GM12865 (cell line): ENCODE measurements at regions not wholly inside any gene's neighbourhood (a gene's known extent, or its start where the extent isn't known, plus 50 kb on each side); places are given as distances from the start of the nearest gene placed in this dataset.

ENCODE experiments used
- DNase-seq: peaks from one replicate; pipeline ENCODE4 v3.0.0; 2010; ENCODE audit warnings: low read depth
- H3K4me3 ChIP-seq: 2 replicates; pipeline ENCODE4 v1.5.1; 2011; ENCODE audit warnings: mild to moderate bottlenecking, low read depth, low read length, control low read depth
- CTCF ChIP-seq: IDR thresholded peaks from 2 replicates; pipeline ENCODE4 v1.5.1; 2011; ENCODE audit warnings: low read length, control low read depth, low read depth, inconsistent platforms; ENCODE audit not compliant: insufficient read depth; ENCODE audit errors: missing control alignments

DNA sequence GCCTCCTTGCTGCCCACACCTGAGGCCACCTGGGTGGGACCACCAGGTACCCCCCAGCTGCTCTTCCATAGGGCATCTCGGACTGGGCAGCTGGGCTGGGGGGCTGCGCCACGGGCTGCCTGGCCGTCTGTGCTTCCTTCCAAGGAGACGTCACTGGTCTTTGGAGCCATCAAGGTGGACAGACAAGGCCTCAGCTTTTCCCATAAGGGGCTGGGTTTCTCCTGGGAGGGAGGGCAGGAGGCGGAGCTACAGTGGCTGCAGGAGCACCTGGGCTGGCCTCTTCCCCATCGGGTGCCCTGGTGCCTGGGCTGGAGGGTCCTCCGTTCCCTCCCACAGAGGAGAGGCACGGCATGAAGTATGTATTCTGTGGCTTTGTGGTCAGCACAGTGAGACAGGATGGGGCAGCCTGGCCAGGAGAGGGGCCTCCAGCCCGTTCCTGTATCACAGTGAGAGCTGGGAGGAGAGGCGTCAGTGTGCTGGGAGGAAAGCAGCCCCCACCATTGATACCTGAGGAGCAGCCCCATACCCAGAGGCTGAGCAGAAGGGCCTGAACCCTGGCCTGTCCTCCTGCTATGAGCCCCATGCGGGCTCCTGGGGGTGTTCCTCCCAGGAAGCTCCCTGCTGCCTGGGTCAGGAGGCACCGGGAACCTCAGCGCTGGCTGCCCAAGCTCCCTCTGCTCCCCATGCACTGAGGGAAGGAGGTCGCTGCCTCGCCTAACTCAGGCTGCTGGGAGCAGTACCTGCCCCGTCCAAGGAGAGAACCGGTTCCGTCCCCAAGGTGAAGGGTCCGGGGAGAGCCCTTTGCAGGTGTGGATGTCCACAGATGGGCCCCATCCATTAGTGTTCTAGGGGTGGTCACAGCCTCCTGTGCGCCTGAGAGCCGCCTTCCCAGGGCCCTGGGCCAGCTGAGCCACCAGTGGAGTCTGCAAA is 1075.0 kb downstream of the BRD1 start:
- H3K4me3 ChIP-seq, result no peak overlapping the region
- no peak for DNase-seq
- no peak for TF ChIP-seq CTCF

- DNase-seq, result no peak
These were observed 1075.9 kb downstream of the BRD1 start for GRCh38 chr22:48751539-48752437.

DNA sequence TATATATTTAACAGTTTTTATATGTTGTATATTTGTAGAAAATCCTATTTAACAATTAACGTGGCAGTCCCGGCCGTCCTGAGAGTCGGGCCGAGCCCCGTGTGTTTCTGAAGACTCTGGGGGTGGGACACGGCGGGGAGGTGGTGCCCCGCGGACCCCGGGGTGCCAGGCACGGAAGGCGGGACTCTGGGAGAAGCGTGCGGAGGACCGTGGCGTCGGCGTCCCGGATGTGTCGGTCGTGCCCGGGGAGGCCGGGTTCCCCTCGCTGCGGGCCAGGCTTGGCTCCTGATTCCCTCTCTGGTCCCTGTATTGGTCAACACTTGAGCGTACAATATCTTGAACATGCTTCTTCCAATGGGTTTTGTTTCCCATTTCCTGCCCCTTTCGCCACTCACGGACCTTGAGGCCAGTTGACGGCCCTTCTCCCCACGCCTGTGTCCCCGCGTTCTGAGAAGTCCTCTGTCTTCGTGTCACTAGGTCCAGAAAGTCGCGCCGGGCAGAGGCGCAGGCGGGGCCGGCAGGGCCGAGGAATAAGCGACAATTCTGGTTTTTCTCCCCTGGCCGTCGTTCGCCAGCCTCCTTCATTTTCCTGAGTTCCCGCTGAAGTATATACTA is 1076.7 kb downstream of the BRD1 start:
- no peak overlapping the region for H3K4me3 ChIP-seq
- TF ChIP-seq CTCF, result no peak
- DNase-seq, result no peak

More at GRCh38 chr22:48751539-48752437, 1075.9 kb downstream of the BRD1 start:
- TF ChIP-seq CTCF, result no peak
- no peak overlapping the region for H3K4me3 ChIP-seq

GRCh38 chr22:48750282-48750681 is 1077.4 kb downstream of the BRD1 start:
- H3K4me3 ChIP-seq, result no peak overlapping the region
- no peak for TF ChIP-seq CTCF
- no peak for DNase-seq

- TF ChIP-seq CTCF, result no peak
These were observed 1078.0 kb downstream of the BRD1 start for GRCh38 chr22:48749555-48750227.

GRCh38 chr22:48748860-48749554 is 1078.7 kb downstream of the BRD1 start:
- no peak for DNase-seq
- no peak for TF ChIP-seq CTCF
- no peak overlapping the region for H3K4me3 ChIP-seq

More at GRCh38 chr22:48749555-48750227, 1078.0 kb downstream of the BRD1 start:
- no peak overlapping the region for H3K4me3 ChIP-seq
- no peak for DNase-seq
